ENCODE measurements at regions not wholly inside any gene's neighbourhood (a gene's known extent, or its start where the extent isn't known, plus 50 kb on each side); places are given as distances from the start of the nearest gene placed in this dataset.

- Mint-ChIP-seq H3K27me3 (ENCODE audit: insufficient read depth, low read depth) (peaks cover 4% of the 10 kb centered on the region), H3K4me3 (no peak overlapping the region)
Observed at GRCh38 chr3:62935793-62936192, 60.6 kb upstream of the CADPS start.

GRCh38 chr3:62936626-62937254 lies 61.5 kb upstream of the CADPS start:
- H3K4me1 ChIP-seq: peaks cover 13% of the 10 kb centered on the region

More at GRCh38 chr3:62935793-62936192, 60.6 kb upstream of the CADPS start:
- no peak overlapping the region for H3K4me2 ChIP-seq
- Mint-ChIP-seq H3K9me3 (peaks cover 14% of the 10 kb centered on the region), H3K36me3 (no peaks in the 10 kb centered on the region), H3K27ac (no peak overlapping the region), H3K4me1 (peaks cover 14% of the 10 kb centered on the region)
- H3K36me3 ChIP-seq: no peaks in the 10 kb centered on the region
- no peak overlapping the region for H3K27ac ChIP-seq
- no peak for DNase-seq (ENCODE audit: low spot score)
- H3K9me3 ChIP-seq (ENCODE audit: low read depth): no peaks in the 10 kb centered on the region
- no peak overlapping the region for H2AFZ ChIP-seq (replicated peaks)
- no peak overlapping the region for H3K4me3 ChIP-seq
- H3K27me3 ChIP-seq: no peaks in the 10 kb centered on the region
- no peak overlapping the region for H3K9ac ChIP-seq
- no peak for TF ChIP-seq CTCF (IDR thresholded peaks at IDR 0.05)
- TF ChIP-seq EZH2 (IDR thresholded peaks at IDR 0.05): no peak
- TF ChIP-seq EZH2phosphoT487 (IDR thresholded peaks at IDR 0.05): no peak
- H3F3A ChIP-seq (ENCODE audit: low read depth): no peaks in the 10 kb centered on the region
- H3K79me2 ChIP-seq (ENCODE audit: low read depth): no peaks in the 10 kb centered on the region
- H4K20me1 ChIP-seq (ENCODE audit: low read depth): no peaks in the 10 kb centered on the region
- peaks cover 3% of the 10 kb centered on the region for H3K4me1 ChIP-seq

GRCh38 chr3:62938583-62938982 lies 63.4 kb upstream of the CADPS start:
- Histone ChIP-seq H4K20me1 (ENCODE audit: low read depth) (no peaks in the 10 kb centered on the region), H3K9me3 (ENCODE audit: low read depth) (no peaks in the 10 kb centered on the region), H3K9ac (no peak overlapping the region), H3K79me2 (ENCODE audit: low read depth) (no peaks in the 10 kb centered on the region), H3K36me3 (no peaks in the 10 kb centered on the region), H3K4me2 (no peak overlapping the region), H3K4me3 (no peak overlapping the region), H2AFZ (replicated peaks) (no peak overlapping the region), H3K4me1 (peaks cover 20% of the 10 kb centered on the region), H3K27ac (no peak overlapping the region), H3F3A (ENCODE audit: low read depth) (peaks cover 6% of the 10 kb centered on the region), H3K27me3 (no peaks in the 10 kb centered on the region)
- H3K4me3 Mint-ChIP-seq: no peak overlapping the region
- peaks cover 4% of the 10 kb centered on the region for H3K27me3 Mint-ChIP-seq (ENCODE audit: insufficient read depth, low read depth)
- H3K9me3 Mint-ChIP-seq: peaks cover 14% of the 10 kb centered on the region
- TF ChIP-seq EZH2 (IDR thresholded peaks at IDR 0.05): no peak
- TF ChIP-seq EZH2phosphoT487 (IDR thresholded peaks at IDR 0.05): no peak
- no peak for TF ChIP-seq CTCF (IDR thresholded peaks at IDR 0.05)
- no peak overlapping the region for H3K27ac Mint-ChIP-seq
- DNase-seq (ENCODE audit: low spot score): no peak
- H3K36me3 Mint-ChIP-seq: no peaks in the 10 kb centered on the region
- H3K4me1 Mint-ChIP-seq: peaks cover 38% of the 10 kb centered on the region

More at GRCh38 chr3:62936626-62937254, 61.5 kb upstream of the CADPS start:
- TF ChIP-seq CTCF (IDR thresholded peaks at IDR 0.05) (no peak), EZH2 (IDR thresholded peaks at IDR 0.05) (no peak), EZH2phosphoT487 (IDR thresholded peaks at IDR 0.05) (no peak)
- Mint-ChIP-seq H3K27ac (no peak overlapping the region), H3K9me3 (peaks cover 14% of the 10 kb centered on the region), H3K4me1 (peaks cover 23% of the 10 kb centered on the region), H3K36me3 (no peaks in the 10 kb centered on the region), H3K27me3 (ENCODE audit: insufficient read depth, low read depth) (peaks cover 4% of the 10 kb centered on the region), H3K4me3 (no peak overlapping the region)
- Histone ChIP-seq H3K36me3 (no peaks in the 10 kb centered on the region), H3K27me3 (no peaks in the 10 kb centered on the region), H3K9ac (no peak overlapping the region), H4K20me1 (ENCODE audit: low read depth) (no peaks in the 10 kb centered on the region), H3F3A (ENCODE audit: low read depth) (peaks cover 6% of the 10 kb centered on the region), H2AFZ (replicated peaks) (no peak overlapping the region), H3K4me2 (no peak overlapping the region), H3K9me3 (ENCODE audit: low read depth) (no peaks in the 10 kb centered on the region), H3K79me2 (ENCODE audit: low read depth) (no peaks in the 10 kb centered on the region), H3K27ac (no peak overlapping the region), H3K4me3 (no peak overlapping the region)
- DNase-seq (ENCODE audit: low spot score): no peak

Data from neural progenitor cell (in vitro differentiated cells).